Uterus (tissue), 3 donors: ENCODE measurements at regions not wholly inside any gene's neighbourhood (a gene's known extent, or its start where the extent isn't known, plus 50 kb on each side); places are given as distances from the start of the nearest gene placed in this dataset.

ENCODE experiments used
- DNase-seq, 2 donors: peaks; one replicate each; pipeline ENCODE4 v3.0.0-alpha.2; 2019 to 2020
- H3K27ac ChIP-seq, 2 donors: fragments of 200-600 bp; sonication (generic); 1 replicate in 1 of 2; 2 replicates in 1 of 2; pipeline ENCODE4 v1.5.1; 2016 to 2018
- H3K27me3 ChIP-seq, 2 donors: fragments of 200-600 bp; sonication (generic); one replicate each; pipeline ENCODE4 v1.5.1; 2018 to 2019; ENCODE audit warnings: control low read depth in 1 of 2
- H3K36me3 ChIP-seq, 2 donors: fragments of 200-600 bp; sonication (generic); one replicate each; pipeline ENCODE4 v1.5.1; 2019; ENCODE audit warnings: control low read depth in 1 of 2
- H3K4me1 ChIP-seq, 2 donors: fragments of 200-600 bp; sonication (generic); one replicate each; pipeline ENCODE4 v1.5.1; 2018 to 2019; ENCODE audit warnings: control low read depth in 1 of 2
- H3K4me3 ChIP-seq, 2 donors: fragments of 200-600 bp; sonication (generic); 1 replicate in 1 of 2; 2 replicates in 1 of 2; pipeline ENCODE4 v1.5.1; 2018 to 2019; ENCODE audit warnings: mild to moderate bottlenecking in 1 of 2
- H3K9me3 ChIP-seq, 2 donors: fragments of 200-600 bp; sonication (generic); one replicate each; pipeline ENCODE4 v1.5.1; 2019; ENCODE audit warnings: control low read depth in 1 of 2
- CTCF ChIP-seq, 4 experiments: fragments of 200-600 bp in 2 of 4; fragments of 450-650 bp in 2 of 4; sonication (generic) in 2 of 4; IDR thresholded peaks; one replicate each; pipeline ENCODE4 v1.5.1; 2016 to 2019; ENCODE audit warnings: antibody characterized with exemption in 4 of 4, mild to moderate bottlenecking in 2 of 4, moderate library complexity in 1 of 4
- POLR2A ChIP-seq, 2 donors: fragments of 450-650 bp; IDR thresholded peaks; one replicate each; pipeline ENCODE4 v1.6.1; 2016; ENCODE audit warnings: antibody characterized with exemption in 2 of 2, mild to moderate bottlenecking in 1 of 2, moderate library complexity in 1 of 2
- intact Hi-C: fragments of 100-400 bp; cut with DNase I; formaldehyde crosslinking; loops from one replicate; pipeline ENCODE4 v1.15.1; 2023; ENCODE audit warnings: low total_unique reads
- donor health status: DM: yes; HTN: yes; CAD: no.

- Histone ChIP-seq H3K27ac (no peak overlapping the region), H3K4me3 (no peak overlapping the region), H3K27me3 (no peaks in the 10 kb centered on the region), H3K9me3 (no peaks in the 10 kb centered on the region), H3K36me3 (no peaks in the 10 kb centered on the region), H3K4me1 (no peaks in the 10 kb centered on the region)
- intact Hi-C loops, result no loop called here
- no peak for TF ChIP-seq CTCF (IDR thresholded peaks at IDR 0.05)
- TF ChIP-seq POLR2A (IDR thresholded peaks at IDR 0.05), result no peak
- DNase-seq, result no peak
Measured at GRCh38 chr3:148168347-148168746, 529.4 kb upstream of the AGTR1 start.

- DNase-seq, result no peak
- no peaks in the 10 kb centered on the region for H3K4me1 ChIP-seq
- no peak overlapping the region for H3K4me3 ChIP-seq
- no peaks in the 10 kb centered on the region for H3K36me3 ChIP-seq
- H3K9me3 ChIP-seq, result no peaks in the 10 kb centered on the region
- no peak for TF ChIP-seq POLR2A (IDR thresholded peaks at IDR 0.05)
- TF ChIP-seq CTCF (IDR thresholded peaks at IDR 0.05), result no peak
- no peaks in the 10 kb centered on the region for H3K27me3 ChIP-seq
- no peak overlapping the region for H3K27ac ChIP-seq
- intact Hi-C loops, result no loop called here
Measured at GRCh38 chr3:148173851-148174250, 523.9 kb upstream of the AGTR1 start.

- Histone ChIP-seq H3K4me3 (no peak overlapping the region), H3K27ac (no peak overlapping the region), H3K27me3 (no peaks in the 10 kb centered on the region), H3K9me3 (no peaks in the 10 kb centered on the region), H3K4me1 (no peaks in the 10 kb centered on the region), H3K36me3 (no peaks in the 10 kb centered on the region)
- intact Hi-C loops, result no loop called here
- no peak for DNase-seq
- TF ChIP-seq CTCF (IDR thresholded peaks at IDR 0.05), result no peak
- TF ChIP-seq POLR2A (IDR thresholded peaks at IDR 0.05), result no peak
Measured at GRCh38 chr3:148175214-148175613, 522.5 kb upstream of the AGTR1 start.

- Histone ChIP-seq H3K27me3 (no peaks in the 10 kb centered on the region), H3K4me3 (no peak overlapping the region), H3K9me3 (no peaks in the 10 kb centered on the region), H3K36me3 (no peaks in the 10 kb centered on the region), H3K27ac (no peak overlapping the region), H3K4me1 (no peaks in the 10 kb centered on the region)
- TF ChIP-seq POLR2A (IDR thresholded peaks at IDR 0.05) (no peak), CTCF (IDR thresholded peaks at IDR 0.05) (no peak)
- DNase-seq, result no peak
- intact Hi-C loops, result no loop called here
Measured at GRCh38 chr3:148178503-148178902, 519.2 kb upstream of the AGTR1 start.

- no peaks in the 10 kb centered on the region for H3K9me3 ChIP-seq
- intact Hi-C loops, result no loop called here
- no peak for DNase-seq
- no peaks in the 10 kb centered on the region for H3K36me3 ChIP-seq
- TF ChIP-seq CTCF (IDR thresholded peaks at IDR 0.05), result no peak
- no peak for TF ChIP-seq POLR2A (IDR thresholded peaks at IDR 0.05)
- no peaks in the 10 kb centered on the region for H3K4me1 ChIP-seq
- H3K4me3 ChIP-seq, result no peak overlapping the region
- no peak overlapping the region for H3K27ac ChIP-seq
- no peaks in the 10 kb centered on the region for H3K27me3 ChIP-seq
Measured at GRCh38 chr3:148184798-148185197, 512.9 kb upstream of the AGTR1 start.
